CD4-positive, alpha-beta T cell treated with Interleukin-6 for 4 hours (primary cell): ENCODE measurements at regions not wholly inside any gene's neighbourhood (a gene's known extent, or its start where the extent isn't known, plus 50 kb on each side); places are given as distances from the start of the nearest gene placed in this dataset.
A peak's percentile ranks its signal among the peaks of the same experiment; 100 is the strongest.

Source experiments
- DNase-seq: peaks from one replicate; pipeline ENCODE4 v3.0.0-alpha.2; 2020; ENCODE audit warnings: mixed read lengths

DNA sequence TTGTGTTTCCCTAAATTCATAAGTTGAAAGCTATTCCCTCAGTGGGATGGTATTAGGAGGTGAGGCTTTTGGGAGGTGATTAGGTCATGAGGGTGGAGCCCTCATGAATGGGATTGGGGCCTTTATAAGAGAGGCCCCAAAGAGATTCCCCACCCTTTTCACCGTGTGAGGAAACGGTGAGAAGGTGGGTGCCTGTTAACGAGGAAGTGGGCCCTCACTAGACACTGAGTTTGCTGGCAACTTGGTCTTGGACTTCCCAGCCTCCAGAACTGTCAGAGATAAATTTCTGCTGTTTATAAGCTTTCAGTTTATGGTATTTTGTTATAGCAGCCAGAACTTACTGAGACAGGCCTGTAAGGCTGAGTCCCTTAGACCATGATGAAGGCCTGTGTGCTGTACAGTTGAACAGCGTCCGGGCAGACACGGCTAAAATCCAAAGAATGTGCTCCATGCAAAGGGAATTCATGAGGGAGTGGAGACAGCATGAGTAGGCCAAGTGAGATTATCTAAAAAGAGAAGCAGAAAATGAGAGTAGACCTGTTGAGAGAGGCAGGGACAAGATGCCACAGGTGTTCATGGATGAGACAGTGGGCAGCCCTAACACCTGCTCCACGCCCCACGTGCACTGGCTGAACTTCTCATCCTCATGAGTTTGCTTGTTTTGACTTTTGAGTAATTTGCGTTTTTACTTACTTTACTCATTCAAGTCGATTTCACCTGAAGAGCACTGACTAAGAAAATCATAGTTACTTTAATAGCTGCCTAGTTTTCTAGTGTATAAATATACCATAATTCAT is 66.9 kb upstream of the SFMBT2 start:
- no peak for DNase-seq

DNA sequence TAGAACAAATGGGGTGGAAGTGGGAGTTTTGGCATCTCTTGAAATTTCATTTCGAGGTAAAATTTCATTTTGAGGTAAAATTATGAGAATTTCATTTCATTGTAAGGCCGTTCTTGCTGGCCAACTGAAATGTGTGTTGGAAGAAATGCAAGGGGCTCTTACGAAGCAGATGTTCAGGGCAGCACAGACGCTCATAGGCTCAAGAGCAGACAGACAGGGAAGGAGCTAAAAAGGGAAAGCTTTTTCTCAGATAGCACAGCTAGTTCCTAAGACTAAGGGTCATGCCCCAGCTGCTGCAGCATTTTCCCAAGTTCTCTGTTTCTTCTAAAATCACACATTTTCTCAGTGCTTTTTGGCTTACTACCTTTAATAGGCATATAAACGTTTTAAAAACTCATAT is 65.1 kb upstream of the SFMBT2 start:
- no peak for DNase-seq

DNA sequence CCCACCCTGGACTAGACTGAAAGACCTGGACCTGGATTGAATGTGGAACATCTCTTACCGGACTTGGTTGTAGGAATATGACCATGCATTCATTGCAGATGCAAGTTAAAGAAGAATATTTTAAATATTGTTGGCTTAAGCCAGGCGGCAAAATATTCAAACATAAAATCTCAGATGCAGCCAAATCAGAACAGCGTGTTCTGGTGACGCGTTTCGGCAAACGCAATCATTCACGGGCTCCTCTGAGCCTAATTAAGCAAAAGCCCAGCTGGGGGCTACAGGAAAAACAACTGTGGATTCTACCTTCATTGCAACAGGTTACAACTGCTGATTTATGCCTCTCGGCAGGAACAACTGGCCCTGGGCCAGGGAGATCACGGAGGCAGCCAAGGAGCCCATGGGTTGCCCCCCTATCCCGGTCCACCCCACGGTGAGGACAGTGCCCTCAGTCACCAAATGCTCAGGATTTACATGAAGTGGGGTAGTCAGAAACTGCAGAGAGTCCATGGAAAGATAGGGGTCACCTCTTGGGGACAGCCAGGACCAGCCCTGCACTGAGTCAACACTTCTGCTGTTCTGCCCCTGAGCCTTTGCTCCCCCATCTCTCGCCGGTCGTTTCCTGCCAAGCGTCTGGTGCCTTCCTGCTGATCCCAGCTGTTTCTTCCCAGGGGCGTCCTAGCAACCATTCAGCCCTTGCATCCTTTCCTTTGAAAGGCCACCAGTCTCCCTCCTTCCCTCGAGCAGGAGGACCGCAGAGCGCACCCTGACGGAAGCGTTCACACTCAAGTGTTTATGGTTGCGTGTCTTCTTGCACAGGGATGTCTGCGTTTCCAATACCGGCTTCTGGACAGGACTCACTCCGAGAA is 64.4 kb upstream of the SFMBT2 start:
- DNase-seq = no peak

DNA sequence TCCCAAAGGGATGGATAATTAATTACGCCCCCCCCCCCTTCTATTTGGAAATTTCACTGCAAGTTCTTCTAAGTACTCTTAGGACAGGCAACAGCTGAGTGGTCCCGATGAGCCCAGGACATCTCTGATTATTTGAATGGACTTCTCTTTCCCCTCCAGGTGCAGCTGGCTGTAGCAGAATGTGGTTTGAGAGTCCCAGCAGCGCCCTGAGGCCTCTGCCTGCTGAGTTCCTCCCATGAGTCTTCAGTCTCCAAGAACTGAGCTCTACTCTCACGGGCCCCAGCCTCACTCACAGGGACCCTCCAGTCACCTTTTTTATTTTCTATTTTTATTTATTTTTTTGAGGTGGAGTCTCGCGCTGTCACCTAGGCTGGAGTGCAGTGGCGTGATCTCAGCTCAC is 63.6 kb upstream of the SFMBT2 start:
- no peak for DNase-seq

DNA sequence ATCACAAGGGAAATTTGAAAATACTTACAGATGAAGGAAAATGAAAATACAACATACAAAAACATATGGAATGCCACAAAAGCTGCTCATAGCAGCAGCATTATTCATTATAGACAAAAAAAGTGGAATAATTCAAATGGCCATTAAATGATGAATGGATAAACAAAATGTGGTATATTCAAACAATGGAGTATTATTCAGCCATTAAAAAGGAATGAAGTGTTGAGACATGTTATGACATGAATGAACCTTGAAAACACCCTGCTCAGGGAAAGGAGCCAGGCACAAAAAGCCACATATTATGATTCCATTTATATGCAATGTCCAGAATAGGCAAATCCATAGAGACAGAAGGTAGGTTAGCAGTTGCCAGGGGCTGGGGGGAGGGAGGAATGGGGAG is 62.6 kb upstream of the SFMBT2 start:
- DNase-seq = no peak

DNA sequence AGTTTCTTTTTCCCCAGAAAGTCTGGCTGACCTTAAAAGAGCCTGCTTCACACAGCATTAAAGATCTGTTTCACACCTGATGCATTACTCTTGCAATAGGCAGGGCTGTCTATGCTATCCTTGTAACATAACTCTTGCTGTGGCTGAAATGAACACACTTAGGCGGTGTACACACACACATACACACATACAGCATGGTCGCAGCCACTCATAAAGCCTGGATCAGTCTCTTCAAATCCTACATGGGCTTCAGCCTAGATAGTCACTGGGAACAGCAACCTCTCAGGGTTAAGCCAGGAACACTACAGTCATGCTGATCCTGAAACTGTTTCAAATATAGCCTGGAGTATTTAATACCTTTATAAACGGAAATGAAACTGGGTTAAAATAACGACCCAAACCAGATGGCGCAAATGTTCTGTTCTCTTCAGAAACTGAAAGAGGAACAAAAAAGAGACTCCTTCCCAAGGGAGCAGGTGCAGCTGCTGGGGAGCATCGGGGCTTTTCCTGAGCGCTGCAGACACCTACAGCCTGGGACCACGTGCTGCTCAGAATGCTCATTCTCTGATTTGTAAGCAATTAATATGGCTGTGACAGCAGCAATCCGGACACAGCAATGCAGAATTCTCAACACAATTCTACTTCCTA is 61.0 kb upstream of the SFMBT2 start:
- DNase-seq = peak; percentile 23

DNA sequence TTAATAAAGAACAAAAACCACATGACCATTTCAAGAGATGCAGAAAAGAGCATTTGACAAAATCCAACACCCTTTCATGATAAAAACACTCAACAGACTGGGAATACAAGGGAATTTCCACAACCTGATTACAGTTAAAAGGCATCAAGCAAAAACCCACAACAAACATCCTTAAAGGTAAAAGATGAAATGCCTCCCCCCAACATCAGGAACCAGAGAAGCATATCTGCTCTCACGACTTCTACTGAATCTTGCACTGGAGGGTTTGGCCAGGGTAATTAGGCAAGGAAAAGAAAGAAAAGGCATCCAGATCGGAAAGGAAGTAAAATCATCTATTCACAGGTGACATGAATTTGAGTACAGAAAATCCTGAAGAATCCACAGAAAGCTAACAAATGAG is 59.5 kb upstream of the SFMBT2 start:
- DNase-seq = no peak

DNA sequence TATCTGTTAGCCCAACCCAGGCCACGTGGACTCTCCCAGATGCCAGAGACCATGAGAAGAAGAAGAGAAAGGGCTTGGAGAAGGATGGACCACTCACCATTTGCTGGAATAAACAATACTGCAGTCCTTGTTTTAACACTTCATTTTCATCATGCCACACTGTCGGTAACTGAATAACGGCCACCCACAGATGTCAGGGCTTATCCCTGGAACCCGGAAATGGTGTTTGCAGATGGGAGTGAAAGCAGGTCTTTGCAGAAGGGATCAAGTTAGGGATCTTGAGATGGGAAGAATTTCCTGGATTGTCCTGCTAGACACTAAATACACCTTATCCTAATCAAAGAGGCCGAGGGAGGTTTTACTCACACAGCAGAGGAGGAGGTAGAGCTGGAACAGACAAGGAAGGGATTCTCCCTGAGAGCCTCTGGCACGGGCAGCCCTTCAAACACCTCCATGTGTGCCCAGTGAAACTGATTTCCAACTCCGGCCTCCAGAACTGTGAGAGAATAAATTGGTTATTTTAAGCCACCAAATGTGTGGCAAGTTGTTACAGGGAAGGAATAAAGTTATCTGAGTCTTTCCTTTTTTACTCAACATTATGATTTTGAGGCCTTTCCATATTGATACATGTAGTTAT is 56.3 kb upstream of the SFMBT2 start:
- DNase-seq = no peak

DNA sequence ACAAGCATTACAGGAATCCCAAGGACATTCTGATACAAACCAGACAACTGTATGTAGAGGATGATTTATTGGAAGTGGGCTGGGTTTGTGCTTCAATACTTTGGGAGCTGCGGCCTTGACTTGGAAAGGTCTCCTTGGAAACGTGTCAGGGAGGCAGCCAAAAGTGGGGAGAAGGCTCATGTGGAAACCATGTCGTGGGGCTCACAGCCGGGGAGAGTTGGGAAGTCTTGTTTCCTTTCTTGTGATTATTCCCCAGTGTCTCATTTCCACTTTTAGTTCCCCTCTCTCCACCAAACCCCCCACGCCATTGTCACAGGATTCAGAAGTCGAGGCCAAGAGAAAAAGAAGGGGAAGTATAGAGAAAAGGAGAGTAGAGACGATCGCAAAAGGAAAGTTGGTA is 53.9 kb upstream of the SFMBT2 start:
- DNase-seq = no peak
